ENCODE measurements at regions not wholly inside any gene's neighbourhood (a gene's known extent, or its start where the extent isn't known, plus 50 kb on each side); places are given as distances from the start of the nearest gene placed in this dataset.

GRCh38 chr6:113381232-113381631, 475.9 kb upstream of the MARCKS start:
- no peak overlapping the region for H3K27ac ChIP-seq
- no peak for DNase-seq (ENCODE audit: low read depth in 1 of 2, low spot score in 1 of 2)
- TF ChIP-seq MYC (IDR thresholded peaks at IDR 0.05; ENCODE audit: borderline replicate concordance, low read length) (no peak), CTCF (IDR thresholded peaks at IDR 0.05) (no peak), RFX5 (IDR thresholded peaks at IDR 0.05) (no peak)
- ATAC-seq = no peak
- H3K4me1 ChIP-seq = peaks cover 21% of the 10 kb centered on the region
- no peak overlapping the region for H3K4me2 ChIP-seq
- ChIA-PET POLR2A (no interaction called here), CTCF (no interaction called here)
- FAIRE-seq = no peak
- no peaks in the 10 kb centered on the region for H3K9me3 ChIP-seq
- H3K4me3 ChIP-seq = no peak overlapping the region

GRCh38 chr6:113381959-113382358, 475.2 kb upstream of the MARCKS start:
- 86% methylated on average over 2 of the region's 2 CpGs for WGBS (ENCODE audit: missing lambda C conversion rate)

More at GRCh38 chr6:113381959-113382358, 475.2 kb upstream of the MARCKS start:
- ChIA-PET POLR2A (no interaction called here), CTCF (no interaction called here)
- no peak for ATAC-seq
- FAIRE-seq = no peak
- TF ChIP-seq GATA3 (IDR thresholded peaks at IDR 0.05; ENCODE audit: borderline replicate concordance) (no peak), NPAS2 (CRISPR knock-in tag; IDR thresholded peaks at IDR 0.05; ENCODE audit: borderline replicate concordance) (no peak), TP53 (CRISPR knock-in tag; IDR thresholded peaks at IDR 0.05) (no peak), SMC3 (IDR thresholded peaks at IDR 0.05) (no peak), CHD4 (IDR thresholded peaks at IDR 0.05; ENCODE audit: borderline replicate concordance) (no peak), RARB (CRISPR knock-in tag; IDR thresholded peaks at IDR 0.05) (no peak), CBX2 (IDR thresholded peaks at IDR 0.05; ENCODE audit: borderline replicate concordance, low read depth) (no peak), ESRRA (IDR thresholded peaks at IDR 0.05; ENCODE audit: borderline replicate concordance, low read length) (no peak), RAD21 (conservative IDR thresholded peaks at IDR 0.05 in 1 of 2, IDR thresholded peaks at IDR 0.05 in 1 of 2) (no peak), MAX (IDR thresholded peaks at IDR 0.05) (no peak), SREBF2 (IDR thresholded peaks at IDR 0.05) (no peak), NR3C1 (IDR thresholded peaks at IDR 0.05) (no peak), KDM5A (IDR thresholded peaks at IDR 0.05) (no peak), REST (IDR thresholded peaks at IDR 0.05) (no peak), HEYL (CRISPR knock-in tag; IDR thresholded peaks at IDR 0.05) (no peak), EP300 (IDR thresholded peaks at IDR 0.05) (no peak), FOSL2 (IDR thresholded peaks at IDR 0.05) (no peak), FOSL2 (CRISPR knock-in tag; IDR thresholded peaks at IDR 0.05) (no peak), RFX5 (IDR thresholded peaks at IDR 0.05) (no peak), MAFK (IDR thresholded peaks at IDR 0.05; ENCODE audit: partially characterized antibody) (no peak), USF2 (IDR thresholded peaks at IDR 0.05) (no peak)
- DNase-seq (ENCODE audit: low read depth in 1 of 2, low spot score in 1 of 2) = no peak
- H3K9me3 ChIP-seq = no peaks in the 10 kb centered on the region
- no peak overlapping the region for H3K27ac ChIP-seq
- no peak overlapping the region for H3K4me2 ChIP-seq
- H3K4me3 ChIP-seq = no peak overlapping the region
- peaks cover 14% of the 10 kb centered on the region for H3K4me1 ChIP-seq

All from A549 (cell line).